Chondrocyte (in vitro differentiated cells): ENCODE measurements at regions not wholly inside any gene's neighbourhood (a gene's known extent, or its start where the extent isn't known, plus 50 kb on each side); places are given as distances from the start of the nearest gene placed in this dataset.

ENCODE experiments used
- DNase-seq: peaks from one replicate; pipeline ENCODE4 v3.0.0; 2021; ENCODE audit warnings: mixed read lengths, low spot score
- H3K27ac Mint-ChIP-seq: one replicate; pipeline ENCODE4 v1.8.0; 2021; ENCODE audit warnings: mild to moderate bottlenecking, moderate library complexity, mixed read lengths; ENCODE audit not compliant: unreplicated experiment
- H3K27me3 Mint-ChIP-seq: 2 replicates; pipeline ENCODE4 v1.8.0; 2021; ENCODE audit warnings: low read depth, mixed read lengths
- H3K36me3 Mint-ChIP-seq: 2 replicates; pipeline ENCODE4 v1.8.0; 2021; ENCODE audit warnings: low read depth, mixed read lengths
- H3K4me1 Mint-ChIP-seq: 2 replicates; pipeline ENCODE4 v1.8.0; 2021; ENCODE audit warnings: low read depth, mild to moderate bottlenecking, mixed read lengths
- H3K4me3 Mint-ChIP-seq: one replicate; pipeline ENCODE4 v1.8.0; 2021; ENCODE audit warnings: mild to moderate bottlenecking, moderate library complexity, mixed read lengths; ENCODE audit not compliant: unreplicated experiment
- H3K9me3 Mint-ChIP-seq: 2 replicates; pipeline ENCODE4 v1.8.0; 2021; ENCODE audit warnings: low read depth, mixed read lengths
- TF ChIP-seq, protein P1 (sequence below): fragments of 200-600 bp; sonication (generic); IDR thresholded peaks from 2 replicates; pipeline ENCODE4 v1.5.0; 2021; ENCODE audit warnings: antibody characterized with exemption, mild to moderate bottlenecking, moderate library complexity

DNA sequence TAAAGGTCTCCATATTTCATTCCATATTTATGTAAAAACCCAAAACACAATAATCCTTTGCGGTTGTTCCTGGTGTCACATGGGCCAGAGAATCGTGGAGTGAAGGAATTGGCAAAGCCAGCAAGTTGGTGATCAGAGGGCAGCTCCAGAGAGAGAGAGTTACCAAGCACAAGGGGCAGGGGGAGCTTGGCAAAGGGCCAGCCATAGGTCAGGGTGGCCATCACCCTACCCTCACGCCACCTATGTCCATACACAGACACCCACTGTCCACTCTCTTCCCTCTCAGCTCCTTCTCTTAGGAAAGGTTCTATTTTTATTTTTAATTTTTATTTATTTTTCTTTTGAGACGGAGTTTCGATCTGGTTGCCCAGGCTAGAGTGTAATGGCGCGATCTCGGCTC is 163.2 kb upstream of the JARID2 start:
- Mint-ChIP-seq H3K36me3 (no peaks in the 10 kb centered on the region), H3K9me3 (no peaks in the 10 kb centered on the region)
- TF ChIP-seq, protein P1, sequence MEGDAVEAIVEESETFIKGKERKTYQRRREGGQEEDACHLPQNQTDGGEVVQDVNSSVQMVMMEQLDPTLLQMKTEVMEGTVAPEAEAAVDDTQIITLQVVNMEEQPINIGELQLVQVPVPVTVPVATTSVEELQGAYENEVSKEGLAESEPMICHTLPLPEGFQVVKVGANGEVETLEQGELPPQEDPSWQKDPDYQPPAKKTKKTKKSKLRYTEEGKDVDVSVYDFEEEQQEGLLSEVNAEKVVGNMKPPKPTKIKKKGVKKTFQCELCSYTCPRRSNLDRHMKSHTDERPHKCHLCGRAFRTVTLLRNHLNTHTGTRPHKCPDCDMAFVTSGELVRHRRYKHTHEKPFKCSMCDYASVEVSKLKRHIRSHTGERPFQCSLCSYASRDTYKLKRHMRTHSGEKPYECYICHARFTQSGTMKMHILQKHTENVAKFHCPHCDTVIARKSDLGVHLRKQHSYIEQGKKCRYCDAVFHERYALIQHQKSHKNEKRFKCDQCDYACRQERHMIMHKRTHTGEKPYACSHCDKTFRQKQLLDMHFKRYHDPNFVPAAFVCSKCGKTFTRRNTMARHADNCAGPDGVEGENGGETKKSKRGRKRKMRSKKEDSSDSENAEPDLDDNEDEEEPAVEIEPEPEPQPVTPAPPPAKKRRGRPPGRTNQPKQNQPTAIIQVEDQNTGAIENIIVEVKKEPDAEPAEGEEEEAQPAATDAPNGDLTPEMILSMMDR, result no peak

DNA sequence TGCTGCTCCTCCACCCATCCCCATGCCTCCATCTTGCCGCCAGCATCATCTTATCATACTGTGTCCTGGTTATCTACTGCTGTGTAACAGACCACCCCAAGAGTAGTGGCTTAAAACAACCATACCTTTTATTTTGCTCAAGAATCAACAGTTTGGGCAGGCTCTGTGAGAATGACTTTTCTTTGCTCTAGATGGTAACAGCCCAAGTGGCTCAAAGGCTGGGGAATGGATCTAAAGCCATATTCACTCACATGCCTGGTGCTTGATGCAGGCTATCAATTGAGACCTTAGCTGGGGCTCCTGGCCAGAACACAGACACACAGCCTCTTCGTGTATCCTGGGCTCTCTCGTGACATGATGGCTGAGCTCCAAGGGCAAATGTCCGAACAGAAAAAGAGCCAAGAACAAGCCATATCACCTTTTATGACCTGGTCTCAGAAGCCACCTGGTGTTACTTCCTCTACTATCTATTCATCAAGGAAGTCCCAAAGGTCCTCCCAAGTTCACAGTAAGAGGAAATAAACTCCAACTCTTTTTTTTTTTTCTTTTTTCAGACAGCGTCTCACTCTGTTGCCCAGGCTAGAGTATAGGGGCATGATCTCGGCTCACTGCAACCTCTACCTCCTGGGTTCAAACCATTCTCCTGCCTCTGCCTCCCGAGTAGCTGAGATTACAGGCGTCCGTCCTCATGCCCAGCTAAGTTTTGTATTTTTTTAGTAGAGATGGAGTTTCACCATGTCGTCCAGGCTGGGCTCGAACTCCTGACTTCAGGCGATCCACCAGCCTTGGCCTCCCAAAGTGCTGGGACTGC is 159.3 kb upstream of the JARID2 start:
- Mint-ChIP-seq H3K36me3 (no peaks in the 10 kb centered on the region), H3K9me3 (no peaks in the 10 kb centered on the region), H3K4me1 (no peaks in the 10 kb centered on the region), H3K4me3 (no peak overlapping the region), H3K27ac (no peak overlapping the region), H3K27me3 (peaks cover 12% of the 10 kb centered on the region)
- DNase-seq, result no peak
- TF ChIP-seq, protein P1, result no peak

More for the DNA sequence above, 163.2 kb upstream of the JARID2 start:
- Mint-ChIP-seq H3K4me1 (no peaks in the 10 kb centered on the region), H3K27me3 (no peaks in the 10 kb centered on the region), H3K4me3 (no peak overlapping the region), H3K27ac (no peak overlapping the region)
- DNase-seq, result no peak

DNA sequence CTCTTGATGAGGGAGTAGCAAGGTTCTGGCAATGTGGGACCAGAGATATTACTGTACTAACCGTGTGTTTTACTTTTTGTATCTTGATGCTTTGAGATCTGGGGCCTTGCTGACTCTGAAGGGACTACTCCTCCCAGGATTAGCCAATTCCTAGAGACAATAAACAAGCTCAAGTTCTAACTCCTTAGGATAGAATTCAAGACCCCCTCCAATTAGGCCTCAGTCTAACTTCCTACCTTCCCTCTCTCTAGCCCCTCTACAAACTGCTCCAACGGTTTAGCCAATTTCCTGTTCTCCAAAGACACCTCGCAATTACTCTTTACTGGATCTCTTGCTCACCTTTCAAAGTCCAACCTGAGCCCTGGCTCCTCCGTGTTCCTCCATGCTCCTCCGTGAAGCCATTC is 158.7 kb upstream of the JARID2 start:
- peaks cover 12% of the 10 kb centered on the region for H3K27me3 Mint-ChIP-seq
- H3K27ac Mint-ChIP-seq, result no peak overlapping the region
- H3K4me3 Mint-ChIP-seq, result no peak overlapping the region
- H3K9me3 Mint-ChIP-seq, result no peaks in the 10 kb centered on the region
- TF ChIP-seq, protein P1, result no peak
- H3K36me3 Mint-ChIP-seq, result no peaks in the 10 kb centered on the region
- no peaks in the 10 kb centered on the region for H3K4me1 Mint-ChIP-seq
- no peak for DNase-seq

DNA sequence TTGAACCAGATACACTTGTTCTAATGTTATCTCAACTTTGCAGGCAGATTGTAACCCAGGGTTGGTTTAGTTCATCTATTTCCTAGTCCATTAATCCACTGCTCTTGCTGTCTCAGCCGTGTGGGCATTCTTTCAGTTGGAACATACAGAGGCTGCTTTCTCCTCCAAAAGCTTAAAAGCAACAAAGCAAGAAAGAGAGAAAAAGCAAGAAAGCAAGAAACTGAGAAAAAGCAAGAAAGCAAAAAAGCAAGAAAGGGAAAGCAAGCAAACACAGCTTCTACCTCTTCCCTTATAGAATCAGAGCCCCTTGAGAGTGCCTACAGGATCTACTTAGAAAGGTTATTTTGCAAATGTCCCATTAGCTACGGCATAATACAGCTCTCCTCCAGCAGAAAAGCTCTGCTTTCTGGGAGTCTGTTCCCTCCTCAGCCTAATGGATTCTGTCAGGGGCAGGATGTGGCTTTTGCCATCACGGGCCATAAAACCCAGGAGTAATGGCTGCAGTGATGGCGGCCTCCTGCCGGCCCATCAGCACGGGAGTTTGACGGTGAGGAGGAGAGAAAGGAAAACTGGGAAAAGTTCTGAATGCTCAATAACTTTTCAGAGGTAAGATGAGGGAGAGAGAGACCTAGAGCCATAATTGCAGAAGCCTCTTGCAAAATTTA is 156.8 kb upstream of the JARID2 start:
- no peak overlapping the region for H3K4me3 Mint-ChIP-seq
- no peaks in the 10 kb centered on the region for H3K4me1 Mint-ChIP-seq
- H3K27ac Mint-ChIP-seq, result no peak overlapping the region

DNA sequence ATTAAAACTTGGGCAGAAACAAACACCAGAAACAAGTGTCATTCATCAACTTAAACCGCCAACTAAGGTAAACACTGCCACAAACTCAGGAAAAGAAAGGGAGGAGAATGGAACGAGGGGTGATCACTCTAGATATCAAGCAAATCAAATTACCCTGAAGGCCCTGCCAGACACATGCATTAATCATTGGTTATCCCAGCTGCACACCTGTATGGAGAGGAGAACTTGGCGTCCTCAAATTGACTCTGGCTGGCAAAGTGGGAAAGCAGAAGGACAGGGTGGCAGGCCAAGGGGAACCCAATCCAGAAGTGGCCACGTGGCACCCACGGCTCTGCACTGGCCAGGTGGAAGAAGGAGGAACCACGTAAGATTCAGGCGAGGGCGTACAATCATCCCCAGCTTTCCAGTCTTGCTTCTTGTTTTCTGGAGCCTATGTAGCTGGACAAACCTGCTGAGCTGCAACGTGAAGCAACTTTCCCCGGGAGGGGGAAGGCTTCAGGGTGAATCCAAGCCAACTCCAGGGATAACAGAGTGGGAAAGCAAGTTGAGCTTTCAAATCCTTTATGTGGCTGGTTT is 156.2 kb upstream of the JARID2 start:
- H3K36me3 Mint-ChIP-seq, result no peaks in the 10 kb centered on the region
- H3K4me3 Mint-ChIP-seq, result no peak overlapping the region
- H3K4me1 Mint-ChIP-seq, result no peaks in the 10 kb centered on the region
- no peak for DNase-seq
- H3K9me3 Mint-ChIP-seq, result no peaks in the 10 kb centered on the region
- H3K27ac Mint-ChIP-seq, result no peak overlapping the region
- TF ChIP-seq, protein P1, result no peak
- peaks cover 14% of the 10 kb centered on the region for H3K27me3 Mint-ChIP-seq

More for the DNA sequence above, 156.8 kb upstream of the JARID2 start:
- DNase-seq, result no peak
- TF ChIP-seq, protein P1, result no peak
- Mint-ChIP-seq H3K27me3 (peaks cover 14% of the 10 kb centered on the region), H3K36me3 (no peaks in the 10 kb centered on the region), H3K9me3 (no peaks in the 10 kb centered on the region)
